Right cardiac atrium (tissue), 5 donors: ENCODE measurements at regions not wholly inside any gene's neighbourhood (a gene's known extent, or its start where the extent isn't known, plus 50 kb on each side); places are given as distances from the start of the nearest gene placed in this dataset.
A peak's percentile ranks its signal among the peaks of the same experiment; 100 is the strongest.
"Not testable (repeated sequence)": the region's sequence is repeated elsewhere in the genome, so short reads cannot be mapped to it uniquely, and the experiment has no call there.

Experiments used
- ATAC-seq, 2 donors: fragments of 200-7000 bp; cut with Tn5 transposase; one replicate each; pipeline versions ENCODE4 v1.8.0 to v1.9.1; 2020; ENCODE audit warnings: moderate library complexity in 2 of 2, mild to moderate bottlenecking in 1 of 2
- DNase-seq, 3 donors: peaks; one replicate each; pipeline ENCODE4 v3.0.0-alpha.2; 2020
- H3K27ac ChIP-seq: one replicate; pipeline ENCODE4 v1.5.1; 2013; ENCODE audit warnings: mild to moderate bottlenecking, low read length, control low read depth, moderate library complexity
- H3K27me3 ChIP-seq: one replicate; pipeline ENCODE4 v1.6.1; 2013; ENCODE audit not compliant: control insufficient read depth, insufficient read depth
- H3K4me1 ChIP-seq: one replicate; pipeline ENCODE4 v1.6.1; 2013; ENCODE audit warnings: low read length; ENCODE audit not compliant: control insufficient read depth, insufficient read depth
- H3K4me3 ChIP-seq: one replicate; pipeline ENCODE4 v1.5.1; 2013; ENCODE audit warnings: low read length, control low read depth
- H3K9me3 ChIP-seq: one replicate; pipeline ENCODE4 v1.6.1; 2013; ENCODE audit warnings: low read length; ENCODE audit not compliant: control insufficient read depth
- WGBS: extraction: QIAGEN DNeasy Blood & Tissue Kit; methylation state at CpG from one replicate; pipeline ENCODE4 v1.1.7; 2013; 5-methylcytosine and 5-hydroxymethylcytosine counted together
- intact Hi-C, 4 donors: fragments of 100-400 bp; cut with DNase I; formaldehyde crosslinking; loops; one replicate each; pipeline versions ENCODE4 v1.11.0 to v1.14.0; 2022 to 2023
- donor health status: healthy with polysubstance abuse.
- donor health status: DM: no; HTN: yes; CAD: no.
- donor health status: DM: no; HTN: no; CAD: no.
- donor health status: DM: no; HTN: yes; CAD: no; lungs with severe emphysema.
- donor health status: DM: yes; HTN: yes; CAD: no.

DNA sequence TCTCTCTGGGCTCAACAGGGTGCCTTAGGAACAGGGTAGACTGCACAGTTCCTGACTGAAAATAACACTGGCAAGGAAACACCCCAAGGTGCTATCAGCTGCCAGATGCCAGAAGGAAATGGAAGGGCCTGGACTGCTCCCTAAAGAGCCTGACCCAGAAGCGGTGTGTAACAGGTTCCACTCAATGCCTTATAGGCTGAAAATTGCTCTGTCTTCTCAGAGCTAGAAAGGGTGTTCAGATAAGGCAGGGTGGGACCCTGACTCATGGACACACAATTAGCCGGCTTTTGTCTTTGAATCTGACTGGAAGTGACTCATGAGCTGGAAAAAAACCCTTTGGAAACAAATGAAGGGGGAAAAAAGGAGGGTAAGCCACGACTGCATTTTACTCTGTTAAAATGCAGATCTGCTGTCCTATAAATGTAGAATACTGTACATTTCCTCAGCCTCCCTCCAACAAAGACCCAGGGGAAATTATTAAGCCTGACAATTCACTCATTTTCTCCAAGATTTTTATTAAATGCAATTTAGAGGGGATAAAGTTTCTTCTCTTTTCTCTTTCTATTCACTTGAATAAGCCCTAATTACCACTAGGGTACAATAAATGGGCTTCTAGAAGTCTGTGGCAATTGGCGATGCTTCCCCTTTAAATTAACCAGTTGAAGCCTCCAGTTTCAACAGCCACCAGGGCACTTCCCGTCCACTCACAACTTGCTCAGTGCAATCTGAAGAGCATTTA lies 160.2 kb upstream of the TBL1XR1 start:
- DNase-seq (peak in 1 of 3 donors; percentile 54), ATAC-seq (peak; percentile 53 to 88)
- peaks cover 17% of the 10 kb centered on the region for H3K4me1 ChIP-seq
- H3K27ac ChIP-seq = peak overlapping the region; percentile 96
- WGBS = 11% methylated on average over 5 of the region's 5 CpGs
- H3K9me3 ChIP-seq = no peaks in the 10 kb centered on the region
- no peak overlapping the region for H3K4me3 ChIP-seq
- no peaks in the 10 kb centered on the region for H3K27me3 ChIP-seq
- intact Hi-C loops = loop anchor here (2.0 to 10.0 kb wide), 5 partner anchors 63 to 307 kb away; partner anchors contain the start of gene TBL1XR1 (in 2 of the 4)

DNA sequence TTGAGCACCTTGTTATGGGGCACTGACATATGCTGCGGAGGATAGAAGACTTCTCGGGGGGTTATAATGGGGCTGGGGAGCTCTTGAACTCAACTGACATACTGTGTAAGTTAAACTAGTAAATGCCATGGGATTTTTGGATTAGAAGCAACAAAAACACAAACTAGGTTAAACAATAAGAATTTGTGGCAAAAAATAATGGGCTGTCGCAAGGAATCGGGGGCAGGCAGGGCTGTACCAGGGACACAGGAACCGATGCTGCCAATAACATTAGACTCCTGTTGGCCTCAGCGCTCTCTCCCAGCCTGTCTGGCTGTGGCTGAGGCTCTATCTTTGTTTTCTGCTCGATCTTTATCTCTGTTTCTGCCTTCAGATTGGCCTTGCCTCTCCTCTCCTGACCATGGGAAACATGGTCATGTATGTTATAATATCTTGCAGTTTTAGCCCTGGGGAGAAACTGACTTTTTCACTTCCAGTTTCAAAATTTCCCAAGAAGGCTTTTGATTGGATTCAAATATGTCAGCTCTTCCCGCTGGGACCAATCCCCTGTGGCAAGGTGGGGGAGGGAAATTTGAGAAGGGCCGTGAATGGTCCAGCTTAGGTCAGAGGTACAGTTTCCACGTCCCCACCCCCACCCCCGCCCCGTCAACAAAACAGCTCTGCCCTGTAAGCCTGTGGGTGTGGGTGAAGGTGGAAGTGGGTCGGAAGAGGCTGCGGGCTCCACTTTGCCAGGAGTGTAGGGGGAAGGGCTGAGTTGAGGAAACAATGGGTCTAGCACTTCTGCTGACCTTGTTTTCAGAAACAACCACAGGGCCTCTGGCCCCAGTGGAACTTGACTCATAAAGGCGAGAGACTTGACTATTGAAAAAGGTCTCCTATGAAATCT lies 161.1 kb upstream of the TBL1XR1 start:
- intact Hi-C loops = loop anchor here (2.0 to 10.0 kb wide), 5 partner anchors 64 to 308 kb away; partner anchors contain the start of gene TBL1XR1 (in 2 of the 4)

DNA sequence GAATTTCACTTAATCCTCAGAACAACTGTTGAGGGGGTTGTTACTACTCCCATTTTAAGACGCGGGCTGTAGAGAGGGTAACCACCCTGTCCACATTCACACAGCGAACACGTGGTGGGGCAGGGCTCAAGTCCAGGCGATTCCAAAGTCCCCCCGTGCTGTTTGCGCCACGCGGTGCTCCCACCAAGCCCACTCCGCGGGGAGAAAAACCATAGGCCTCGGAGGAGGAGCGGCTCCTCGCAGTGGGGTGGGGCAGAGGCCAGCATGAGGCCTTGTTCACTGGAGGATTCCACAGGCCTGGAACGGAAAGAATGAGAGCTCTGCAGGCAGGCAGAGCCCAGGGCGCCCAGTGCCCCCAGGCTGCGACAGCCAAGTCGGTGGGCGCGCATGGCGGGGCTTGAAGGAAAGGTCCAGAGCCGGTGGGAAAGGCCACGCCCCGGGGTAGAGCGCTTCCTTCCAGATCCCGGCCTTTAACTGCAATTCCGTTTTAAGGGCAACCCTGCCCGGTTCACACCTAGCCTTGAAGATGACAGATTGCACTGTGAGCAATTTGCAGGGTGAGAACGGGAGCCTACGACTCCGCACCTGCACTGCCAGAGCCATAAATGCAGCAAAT lies 161.8 kb upstream of the TBL1XR1 start:
- Histone ChIP-seq H3K27ac (peak overlapping the region; percentile 78), H3K4me3 (no peak overlapping the region), H3K9me3 (no peaks in the 10 kb centered on the region), H3K4me1 (peaks cover 17% of the 10 kb centered on the region), H3K27me3 (no peaks in the 10 kb centered on the region)
- ATAC-seq (peak; percentile 2 to 10), DNase-seq (peak; percentile 48 to 78 (median 75))
- WGBS = 33% methylated on average over 31 of the region's 31 CpGs
- intact Hi-C loops = loop anchor here (1.0 to 10.0 kb wide), 6 partner anchors 64 to 308 kb away; partner anchors contain the start of gene TBL1XR1 (in 4 of the 4)

More for the DNA sequence above, 161.1 kb upstream of the TBL1XR1 start:
- Histone ChIP-seq H3K27ac (peak overlapping the region; percentile 96), H3K4me3 (no peak overlapping the region), H3K27me3 (no peaks in the 10 kb centered on the region), H3K9me3 (no peaks in the 10 kb centered on the region), H3K4me1 (peaks cover 17% of the 10 kb centered on the region)
- DNase-seq (peak; percentile 79 to 86 (median 81)), ATAC-seq (peak; percentile 66 to 75)
- 17% methylated on average over 15 of the region's 15 CpGs for WGBS

DNA sequence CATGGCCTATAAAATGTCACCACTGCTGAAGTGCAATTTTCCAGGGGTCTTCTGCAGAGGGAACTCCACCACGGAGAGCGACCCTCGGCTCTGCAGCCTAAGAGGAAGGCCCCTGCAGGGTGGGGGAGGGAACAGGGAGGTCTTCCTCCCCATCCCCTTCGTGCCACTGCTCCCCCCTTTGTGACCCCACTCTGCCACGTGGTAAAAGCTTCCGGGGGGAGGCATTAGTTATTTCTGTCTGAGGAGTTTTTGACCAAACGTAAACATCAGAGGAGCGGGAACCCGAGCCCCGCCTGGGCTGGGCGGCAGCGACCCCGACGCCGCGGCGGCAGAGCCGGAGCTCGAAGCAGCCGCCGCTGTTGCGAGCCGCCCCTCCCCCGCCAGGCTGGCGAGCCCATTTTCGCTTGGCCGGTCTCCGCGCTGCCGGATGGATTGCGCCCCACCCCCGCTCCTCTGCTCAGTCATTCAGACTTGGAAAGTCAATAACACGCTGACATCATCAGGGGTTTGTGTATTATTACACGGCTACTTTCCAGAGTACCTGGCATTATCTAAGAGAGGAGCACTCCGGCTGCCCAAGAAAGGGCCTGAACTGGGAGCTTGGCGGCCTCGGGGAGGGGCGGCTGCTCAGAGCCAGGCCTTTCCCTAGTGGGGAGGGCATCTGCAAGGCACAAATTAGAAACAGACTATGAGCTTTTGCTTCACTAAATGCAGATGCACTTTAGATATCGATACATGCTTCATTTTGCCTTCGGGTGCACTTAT lies 162.5 kb upstream of the TBL1XR1 start:
- intact Hi-C loops = loop anchor here (1.0 to 10.0 kb wide), 8 partner anchors 65 to 309 kb away; partner anchors contain the start of gene TBL1XR1 (in 4 of the 4)
- Histone ChIP-seq H3K27ac (peak overlapping the region; percentile 91), H3K4me3 (peak overlapping the region; percentile 26), H3K27me3 (no peaks in the 10 kb centered on the region), H3K4me1 (peaks cover 17% of the 10 kb centered on the region), H3K9me3 (no peaks in the 10 kb centered on the region)
- DNase-seq (peak; percentile 94 to 98 (median 98)), ATAC-seq (peak; percentile 90 to 94)
- under 1% methylated on average over 40 of the region's 40 CpGs for WGBS

DNA sequence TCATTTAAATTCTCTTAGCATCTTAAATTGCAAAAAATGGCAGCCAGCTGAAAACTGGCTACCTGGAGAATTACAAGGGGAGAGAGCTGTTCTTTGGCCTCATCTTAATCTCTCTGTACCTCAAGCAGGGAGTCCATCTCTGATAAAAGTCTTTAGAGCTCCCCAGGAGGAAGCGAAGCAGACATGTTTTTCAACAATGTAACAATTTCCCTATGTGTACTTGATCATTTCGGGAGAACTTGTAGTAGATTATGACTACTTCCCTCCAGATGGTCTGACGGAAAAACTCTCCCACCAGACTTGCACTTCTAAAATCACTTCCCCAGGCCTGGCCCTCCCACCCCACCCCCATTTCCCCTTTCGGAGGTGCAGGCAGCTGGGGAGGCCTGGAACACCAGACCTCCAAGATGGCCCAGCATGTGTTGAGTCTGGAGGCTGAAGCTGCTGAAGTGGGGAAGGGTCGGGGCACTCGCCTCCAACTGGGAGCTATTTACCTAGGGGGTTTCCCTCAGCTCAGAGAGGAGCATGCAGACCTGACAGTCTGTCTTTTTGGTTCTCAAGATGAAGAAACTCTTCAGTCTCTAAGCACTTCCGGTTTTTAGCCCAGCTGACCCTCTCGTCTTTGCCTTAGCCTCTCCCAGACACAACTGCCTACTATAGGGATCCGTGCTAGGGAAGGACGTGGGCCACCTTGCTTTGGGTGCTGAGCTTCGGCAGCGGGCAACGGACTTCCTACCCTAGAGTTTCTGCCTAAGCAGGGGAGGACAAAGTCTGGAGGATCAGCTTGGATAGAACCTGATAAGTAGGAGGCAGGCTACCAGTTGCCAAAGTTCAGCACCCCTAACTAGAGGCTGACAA lies 164.0 kb upstream of the TBL1XR1 start:
- Histone ChIP-seq H3K27me3 (no peaks in the 10 kb centered on the region), H3K27ac (peak overlapping the region; percentile 53), H3K4me1 (peaks cover 17% of the 10 kb centered on the region), H3K4me3 (no peak overlapping the region), H3K9me3 (no peaks in the 10 kb centered on the region)
- ATAC-seq (no peak), DNase-seq (peak in 1 of 3 donors; percentile 68)
- intact Hi-C loops = loop anchor here in 2 of 4 donors (10.0 kb wide), 2 partner anchors 103 to 307 kb away; no protein-coding TSS in a partner anchor
- 70% methylated on average over 13 of the region's 13 CpGs for WGBS

DNA sequence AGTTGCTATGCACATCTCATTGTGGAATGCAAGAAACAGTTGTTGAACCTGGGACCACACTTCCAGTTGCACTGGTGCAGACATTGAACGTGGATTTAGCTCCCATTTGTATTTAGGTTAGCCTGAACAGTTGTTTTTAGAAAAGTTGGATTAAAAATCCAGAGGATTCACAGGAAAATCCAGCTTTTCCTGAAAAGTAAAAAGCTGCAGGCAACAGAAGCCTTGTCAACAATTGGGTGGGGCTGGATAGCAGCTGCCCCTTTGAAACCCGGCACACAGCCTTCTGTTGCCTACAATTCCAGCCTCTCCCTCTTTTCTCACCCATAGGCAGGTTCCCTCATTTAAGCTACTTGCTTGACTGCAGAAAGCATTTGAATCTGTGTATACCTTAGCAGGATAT lies 165.3 kb upstream of the TBL1XR1 start:
- 49% methylated on average over 2 of the region's 2 CpGs for WGBS
- H3K4me1 ChIP-seq = peaks cover 12% of the 10 kb centered on the region
- ATAC-seq = no peak
- no peak overlapping the region for H3K27ac ChIP-seq
- no peak overlapping the region for H3K4me3 ChIP-seq
- intact Hi-C loops = loop anchor here in 2 of 4 donors (10.0 kb wide), 2 partner anchors 102 to 308 kb away; no protein-coding TSS in a partner anchor
- H3K9me3 ChIP-seq = no peaks in the 10 kb centered on the region
- no peaks in the 10 kb centered on the region for H3K27me3 ChIP-seq
- peak in 1 of 3 donors; percentile 24 for DNase-seq

DNA sequence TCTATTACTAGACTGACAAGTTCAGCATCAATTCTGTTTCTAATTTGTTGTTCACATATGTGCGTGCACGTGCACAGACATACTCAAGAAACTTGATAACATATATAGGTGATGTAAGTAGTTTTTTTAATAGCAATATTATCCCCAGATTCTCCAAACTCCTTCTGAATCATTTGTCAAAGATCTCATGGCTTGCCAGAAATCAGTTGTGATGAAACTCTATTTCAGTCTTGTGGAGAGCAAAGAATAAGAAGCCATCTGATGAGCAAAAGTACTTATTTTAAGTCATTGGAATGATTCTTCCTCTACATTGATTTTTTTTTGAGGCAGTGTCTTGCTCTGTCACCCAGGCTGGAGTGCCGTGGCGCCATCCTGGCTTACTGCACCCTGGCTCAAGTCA lies 167.0 kb upstream of the TBL1XR1 start:
- H3K4me1 ChIP-seq = peaks cover 9% of the 10 kb centered on the region
- WGBS = 97% methylated on average over 4 of the region's 4 CpGs
- H3K4me3 ChIP-seq = no peak overlapping the region
- H3K9me3 ChIP-seq = no peaks in the 10 kb centered on the region
- H3K27ac ChIP-seq = no peak overlapping the region
- DNase-seq = no peak
- no peak for ATAC-seq
- intact Hi-C loops = loop anchor here in 2 of 4 donors (10.0 kb wide), 2 partner anchors 101 to 309 kb away; no protein-coding TSS in a partner anchor
- no peaks in the 10 kb centered on the region for H3K27me3 ChIP-seq

DNA sequence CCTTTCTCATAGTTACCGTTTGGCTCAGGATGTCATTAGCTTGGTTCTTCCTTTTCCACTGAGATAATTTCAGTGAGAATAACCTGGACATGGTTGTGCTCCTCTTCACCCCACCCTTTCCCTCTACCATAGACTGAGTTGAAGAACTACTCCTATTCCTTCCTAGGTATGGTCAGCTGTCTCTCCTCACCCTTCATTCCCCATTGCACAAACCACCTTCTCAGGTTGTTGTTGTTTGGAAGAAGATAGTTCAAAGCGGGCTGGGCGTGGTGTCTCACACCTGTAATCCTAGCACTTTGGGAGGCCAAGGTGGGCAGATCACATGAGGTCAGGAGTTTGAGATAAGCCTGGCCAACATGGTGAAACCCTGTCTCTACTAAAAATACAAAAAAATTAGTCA lies 168.0 kb upstream of the TBL1XR1 start:
- intact Hi-C loops = loop anchor here in 2 of 4 donors (10.0 kb wide), 2 partner anchors 100 to 310 kb away; no protein-coding TSS in a partner anchor
- ATAC-seq, H3K27me3 ChIP-seq, DNase-seq, H3K4me1 ChIP-seq, H3K27ac ChIP-seq, H3K9me3 ChIP-seq, H3K4me3 ChIP-seq: not testable (repeated sequence)
- 93% methylated on average over 3 of the region's 3 CpGs for WGBS

DNA sequence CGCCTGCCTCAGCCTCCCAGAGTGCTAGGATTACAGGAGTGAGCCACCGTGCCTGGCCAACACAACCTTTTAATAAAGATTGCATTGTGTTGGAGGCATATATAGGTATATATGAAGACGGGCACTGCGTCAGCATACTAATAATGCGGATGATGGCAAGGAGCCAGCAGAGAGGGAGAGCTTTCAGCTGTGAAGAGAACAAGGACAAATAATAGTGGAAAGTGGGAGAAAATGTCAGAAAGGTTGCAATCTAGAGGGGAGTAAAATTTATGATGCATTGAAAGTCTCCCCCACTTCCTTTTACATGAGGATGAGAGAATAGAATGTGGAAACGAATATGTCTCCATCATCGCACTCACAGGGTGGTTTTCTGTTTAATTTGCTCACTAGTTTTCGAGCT lies 170.5 kb upstream of the TBL1XR1 start:
- Histone ChIP-seq H3K27ac (no peak overlapping the region), H3K4me3 (no peak overlapping the region), H3K9me3 (no peaks in the 10 kb centered on the region), H3K4me1 (no peaks in the 10 kb centered on the region), H3K27me3 (no peaks in the 10 kb centered on the region)
- ATAC-seq = no peak
- no peak for DNase-seq
- intact Hi-C loops = loop anchor here in 2 of 4 donors (10.0 kb wide), 2 partner anchors 97 to 313 kb away; no protein-coding TSS in a partner anchor
- WGBS = 86% methylated on average over 8 of the region's 8 CpGs
